GM12874 (cell line): ENCODE measurements at regions not wholly inside any gene's neighbourhood (a gene's known extent, or its start where the extent isn't known, plus 50 kb on each side); places are given as distances from the start of the nearest gene placed in this dataset.

ENCODE experiments used
- CTCF ChIP-seq: IDR thresholded peaks from 2 replicates; pipeline ENCODE4 v1.5.1; 2011; ENCODE audit warnings: low read depth, mild to moderate bottlenecking, control low read depth, low read length, moderate library complexity; ENCODE audit not compliant: insufficient read depth

- no peak for TF ChIP-seq CTCF
These were observed 131.7 kb downstream of the FAM53A start for GRCh38 chr4:1552451-1552850.

DNA sequence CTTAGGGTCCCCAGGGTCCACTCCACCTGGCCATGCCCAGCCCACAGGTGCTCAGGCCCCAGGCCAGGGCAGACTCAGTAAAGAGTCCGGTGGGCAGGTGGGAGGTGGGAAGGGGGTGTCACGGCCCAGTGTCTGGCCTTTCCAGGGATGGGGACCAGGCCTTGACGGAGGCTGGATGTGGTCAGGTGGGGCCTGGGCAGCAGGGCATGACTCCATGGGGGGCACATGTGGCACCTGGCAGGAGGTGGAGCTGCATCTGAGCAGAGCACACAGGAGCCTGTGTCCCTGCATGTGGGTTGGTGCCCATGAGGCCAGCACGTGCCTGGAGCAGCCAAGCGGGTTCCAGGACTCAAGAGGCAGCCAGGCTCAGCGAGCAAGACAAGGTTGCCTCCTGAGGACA lies 132.9 kb downstream of the FAM53A start:
- no peak for TF ChIP-seq CTCF

GRCh38 chr4:1550122-1551070 lies 133.7 kb downstream of the FAM53A start:
- TF ChIP-seq CTCF, result no peak

GRCh38 chr4:1549638-1550035 lies 134.5 kb downstream of the FAM53A start:
- TF ChIP-seq CTCF, result no peak

- TF ChIP-seq CTCF, result peak; percentile 74
These were observed 135.1 kb downstream of the FAM53A start for GRCh38 chr4:1548827-1549637.

- no peak for TF ChIP-seq CTCF
These were observed 136.0 kb downstream of the FAM53A start for GRCh38 chr4:1547856-1548826.
